ENCODE measurements at regions not wholly inside any gene's neighbourhood (a gene's known extent, or its start where the extent isn't known, plus 50 kb on each side); places are given as distances from the start of the nearest gene placed in this dataset.

DNA sequence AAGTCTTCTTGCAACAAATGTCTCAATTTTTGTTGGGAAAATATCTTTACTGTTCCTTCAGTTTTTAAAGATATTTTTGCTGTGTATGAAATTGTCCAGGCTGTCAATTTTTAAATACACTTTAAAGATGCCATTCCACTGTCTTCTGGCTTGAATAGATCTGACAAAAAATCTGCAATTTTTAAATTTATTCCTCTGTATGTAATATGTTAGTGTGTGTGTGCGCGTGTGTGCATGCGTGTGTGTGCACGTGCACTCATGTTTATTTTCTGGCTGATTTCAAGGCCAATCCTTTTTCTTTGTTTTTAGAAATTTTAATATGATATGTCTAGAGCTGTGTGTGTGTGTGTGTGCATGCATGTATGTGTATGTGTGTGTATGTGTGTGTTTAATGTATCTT is 263.2 kb upstream of the SESN3 start:
- no peaks in the 10 kb centered on the region for H3K9me1 ChIP-seq (ENCODE audit: insufficient read depth, low read length)
- H3K9ac ChIP-seq (ENCODE audit: low read depth, low read length), result no peak overlapping the region
- no peak overlapping the region for H4K91ac ChIP-seq (ENCODE audit: insufficient read depth, low read depth, low read length)
- H3K9me3 ChIP-seq (ENCODE audit: control insufficient read depth, insufficient read depth, low read length), result no peaks in the 10 kb centered on the region
- dilution Hi-C loops (cut with HindIII; ENCODE audit: low sequenced_read_pairs, unreplicated experiment), result no loop called here
- H2BK5ac ChIP-seq (ENCODE audit: low read depth, low read length, poor library complexity, severe bottlenecking), result no peak overlapping the region
- no peaks in the 10 kb centered on the region; the same call in 1 of the 2 replicates for H3K4me1 ChIP-seq (ENCODE audit: control insufficient read depth, insufficient read depth, low read length)
- H3K36me3 ChIP-seq (ENCODE audit: control insufficient read depth, insufficient read depth, low read length), result no peaks in the 10 kb centered on the region
- no peak overlapping the region for H2AK9ac ChIP-seq (replicated peaks; ENCODE audit: low read depth, low read length, poor library complexity)
- no peak overlapping the region for H4K5ac ChIP-seq (ENCODE audit: low read depth, low read length)
- H3K4me3 ChIP-seq (ENCODE audit: insufficient read depth, low read depth, low read length), result no peak overlapping the region
- WGBS, 2 experiments (ENCODE audit: extremely low coverage in 2 of 2, insufficient read length in 1 of 2), result no CpG with 5 or more reads among the region's 4 CpGs
- no peak for DNase-seq
- no peak overlapping the region for H3K27ac ChIP-seq (ENCODE audit: insufficient read depth, low read length)
- H3K27me3 ChIP-seq (ENCODE audit: control insufficient read depth, insufficient read depth, low read length), result no peaks in the 10 kb centered on the region; the same call in 1 of the 2 replicates
- H4K20me1 ChIP-seq (ENCODE audit: insufficient read depth, low read length), result no peaks in the 10 kb centered on the region
- H2BK15ac ChIP-seq (ENCODE audit: low read depth, low read length), result no peak overlapping the region
- no peak overlapping the region for H4K8ac ChIP-seq (ENCODE audit: low read depth in 2 of 2, low read length in 2 of 2)
- ChIA-PET POLR2A (ENCODE audit: unreplicated experiment) (no interaction called here), CTCF (no interaction called here)
- H3K4me2 ChIP-seq (ENCODE audit: low read depth, low read length), result no peak overlapping the region
- BruUV-seq (replicated peaks), result no TSS peak
- in situ Hi-C loops (cut with MboI; ENCODE audit: low sequenced_read_pairs), result no loop called here
- intact Hi-C loops (cut with micrococcal nuclease), result no loop called here
- no peak overlapping the region for H3K4ac ChIP-seq (ENCODE audit: low read depth, low read length)
- H2BK20ac ChIP-seq (ENCODE audit: low read depth, low read length), result no peak overlapping the region
- H2BK120ac ChIP-seq (ENCODE audit: low read depth, low read length), result no peak overlapping the region
- H2AK5ac ChIP-seq (ENCODE audit: low read depth, low read length), result no peak overlapping the region
- H2AFZ ChIP-seq (replicated peaks; ENCODE audit: low read length, poor library complexity), result no peak overlapping the region
- H3K79me1 ChIP-seq (ENCODE audit: low read depth in 1 of 2, low read length in 2 of 2), result no peaks in the 10 kb centered on the region
- TF ChIP-seq CHD1 (IDR thresholded peaks at IDR 0.05; ENCODE audit: low read depth, low read length) (no peak), BHLHE40 (IDR thresholded peaks at IDR 0.05; ENCODE audit: low read depth, low read length) (no peak), RAD21 (IDR thresholded peaks at IDR 0.05; ENCODE audit: low read length) (no peak), NFE2L2 (IDR thresholded peaks at IDR 0.05; ENCODE audit: low read depth, low read length) (no peak), POLR2A (IDR thresholded peaks at IDR 0.05; ENCODE audit: low read depth, low read length) (no peak), MAFK (IDR thresholded peaks at IDR 0.05; ENCODE audit: low read depth, low read length) (no peak), CEBPB (IDR thresholded peaks at IDR 0.05; ENCODE audit: low read depth, low read length) (no peak)
- TF ChIP-seq, protein P1, sequence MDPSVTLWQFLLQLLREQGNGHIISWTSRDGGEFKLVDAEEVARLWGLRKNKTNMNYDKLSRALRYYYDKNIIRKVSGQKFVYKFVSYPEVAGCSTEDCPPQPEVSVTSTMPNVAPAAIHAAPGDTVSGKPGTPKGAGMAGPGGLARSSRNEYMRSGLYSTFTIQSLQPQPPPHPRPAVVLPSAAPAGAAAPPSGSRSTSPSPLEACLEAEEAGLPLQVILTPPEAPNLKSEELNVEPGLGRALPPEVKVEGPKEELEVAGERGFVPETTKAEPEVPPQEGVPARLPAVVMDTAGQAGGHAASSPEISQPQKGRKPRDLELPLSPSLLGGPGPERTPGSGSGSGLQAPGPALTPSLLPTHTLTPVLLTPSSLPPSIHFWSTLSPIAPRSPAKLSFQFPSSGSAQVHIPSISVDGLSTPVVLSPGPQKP (IDR thresholded peaks at IDR 0.05; ENCODE audit: borderline replicate concordance, low read depth, low read length), result no peak
- TF ChIP-seq, protein P2, sequence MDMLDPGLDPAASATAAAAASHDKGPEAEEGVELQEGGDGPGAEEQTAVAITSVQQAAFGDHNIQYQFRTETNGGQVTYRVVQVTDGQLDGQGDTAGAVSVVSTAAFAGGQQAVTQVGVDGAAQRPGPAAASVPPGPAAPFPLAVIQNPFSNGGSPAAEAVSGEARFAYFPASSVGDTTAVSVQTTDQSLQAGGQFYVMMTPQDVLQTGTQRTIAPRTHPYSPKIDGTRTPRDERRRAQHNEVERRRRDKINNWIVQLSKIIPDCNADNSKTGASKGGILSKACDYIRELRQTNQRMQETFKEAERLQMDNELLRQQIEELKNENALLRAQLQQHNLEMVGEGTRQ (IDR thresholded peaks at IDR 0.05; ENCODE audit: low read depth, low read length), result no peak
- H3K56ac ChIP-seq (ENCODE audit: extremely low read depth, insufficient read depth, low read length), result no peak overlapping the region
- no peak overlapping the region for H3K18ac ChIP-seq (ENCODE audit: low read depth, low read length)
- no peak for ATAC-seq (ENCODE audit: low read depth)
- no peak overlapping the region for H3K23ac ChIP-seq (ENCODE audit: low read depth, low read length)
- H3K14ac ChIP-seq (replicated peaks; ENCODE audit: low read depth, low read length), result no peak overlapping the region

All from IMR-90 (cell line).